CD4-positive, alpha-beta T cell treated with Interferon gamma for 1 hour (primary cell): ENCODE measurements at regions not wholly inside any gene's neighbourhood (a gene's known extent, or its start where the extent isn't known, plus 50 kb on each side); places are given as distances from the start of the nearest gene placed in this dataset.

Experiments
- DNase-seq: peaks from one replicate; pipeline ENCODE4 v3.0.0-alpha.2; 2020

- no peak for DNase-seq
Observed at GRCh38 chr14:104360501-104360900, 219.1 kb upstream of the C14orf180 start.

- no peak for DNase-seq
Observed at GRCh38 chr14:104361101-104361591, 218.4 kb upstream of the C14orf180 start.

- no peak for DNase-seq
Observed at GRCh38 chr14:104361921-104362681, 217.5 kb upstream of the C14orf180 start.

- no peak for DNase-seq
Observed at GRCh38 chr14:104362761-104363605, 216.6 kb upstream of the C14orf180 start.

- no peak for DNase-seq
Observed at GRCh38 chr14:104363891-104364760, 215.4 kb upstream of the C14orf180 start.

GRCh38 chr14:104364830-104365229 is 214.7 kb upstream of the C14orf180 start:
- no peak for DNase-seq

- no peak for DNase-seq
Observed at GRCh38 chr14:104366931-104367865, 212.4 kb upstream of the C14orf180 start.

GRCh38 chr14:104367866-104368750 is 211.5 kb upstream of the C14orf180 start:
- no peak for DNase-seq

- no peak for DNase-seq
Observed at GRCh38 chr14:104368751-104369100, 210.8 kb upstream of the C14orf180 start.

- no peak for DNase-seq
Observed at GRCh38 chr14:104369208-104369607, 210.4 kb upstream of the C14orf180 start.

- DNase-seq: no peak
Observed at GRCh38 chr14:104370256-104370870, 209.2 kb upstream of the C14orf180 start.

GRCh38 chr14:104371031-104371430 is 208.5 kb upstream of the C14orf180 start:
- no peak for DNase-seq

- DNase-seq: no peak
Observed at GRCh38 chr14:104371917-104372316, 207.6 kb upstream of the C14orf180 start.

GRCh38 chr14:104372390-104373054 is 207.0 kb upstream of the C14orf180 start:
- DNase-seq: no peak

GRCh38 chr14:104373055-104373854 is 206.3 kb upstream of the C14orf180 start:
- DNase-seq: no peak

- DNase-seq: no peak
Observed at GRCh38 chr14:104373855-104374717, 205.5 kb upstream of the C14orf180 start.

- no peak for DNase-seq
Observed at GRCh38 chr14:104374718-104375080, 204.9 kb upstream of the C14orf180 start.
